OCI-LY7 (cell line): ENCODE measurements at regions not wholly inside any gene's neighbourhood (a gene's known extent, or its start where the extent isn't known, plus 50 kb on each side); places are given as distances from the start of the nearest gene placed in this dataset.

Experiments used
- EZH2phosphoT487 ChIP-seq: fragments of 200-600 bp; sonication (generic); IDR thresholded peaks from 2 replicates; pipeline ENCODE4 v1.6.1; 2018; ENCODE audit warnings: low read depth, borderline replicate concordance, mild to moderate bottlenecking, mixed run types, antibody characterized with exemption, low read length, moderate library complexity, mixed read lengths
- TF ChIP-seq, protein P1 (sequence below): fragments of 200-600 bp; sonication (generic); conservative IDR thresholded peaks from 2 replicates; pipeline ENCODE4 v1.5.1; 2014; ENCODE audit warnings: mild to moderate bottlenecking, antibody characterized with exemption, low read length, moderate library complexity, mixed read lengths

DNA sequence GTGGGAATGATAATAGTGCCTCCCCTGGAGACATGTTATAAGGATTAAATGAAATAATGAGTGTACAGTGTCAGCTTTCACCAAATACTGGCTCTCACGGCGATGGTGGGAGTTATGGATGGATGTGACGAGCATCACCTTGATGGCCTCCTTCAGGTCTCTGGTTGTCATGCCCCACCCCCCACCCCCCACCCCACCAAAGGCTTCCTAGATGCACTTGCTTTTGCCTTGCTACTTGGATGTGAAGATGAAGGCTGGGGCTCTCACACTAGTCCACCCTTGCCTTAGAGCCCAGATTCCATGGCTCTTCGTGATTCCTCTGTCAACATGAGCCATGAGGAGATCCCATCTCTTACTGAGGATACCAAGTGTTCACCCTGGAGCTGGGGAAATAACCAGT, 412.3 kb downstream of the NPHP4 start:
- TF ChIP-seq, protein P1, sequence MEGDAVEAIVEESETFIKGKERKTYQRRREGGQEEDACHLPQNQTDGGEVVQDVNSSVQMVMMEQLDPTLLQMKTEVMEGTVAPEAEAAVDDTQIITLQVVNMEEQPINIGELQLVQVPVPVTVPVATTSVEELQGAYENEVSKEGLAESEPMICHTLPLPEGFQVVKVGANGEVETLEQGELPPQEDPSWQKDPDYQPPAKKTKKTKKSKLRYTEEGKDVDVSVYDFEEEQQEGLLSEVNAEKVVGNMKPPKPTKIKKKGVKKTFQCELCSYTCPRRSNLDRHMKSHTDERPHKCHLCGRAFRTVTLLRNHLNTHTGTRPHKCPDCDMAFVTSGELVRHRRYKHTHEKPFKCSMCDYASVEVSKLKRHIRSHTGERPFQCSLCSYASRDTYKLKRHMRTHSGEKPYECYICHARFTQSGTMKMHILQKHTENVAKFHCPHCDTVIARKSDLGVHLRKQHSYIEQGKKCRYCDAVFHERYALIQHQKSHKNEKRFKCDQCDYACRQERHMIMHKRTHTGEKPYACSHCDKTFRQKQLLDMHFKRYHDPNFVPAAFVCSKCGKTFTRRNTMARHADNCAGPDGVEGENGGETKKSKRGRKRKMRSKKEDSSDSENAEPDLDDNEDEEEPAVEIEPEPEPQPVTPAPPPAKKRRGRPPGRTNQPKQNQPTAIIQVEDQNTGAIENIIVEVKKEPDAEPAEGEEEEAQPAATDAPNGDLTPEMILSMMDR = no peak
- no peak for TF ChIP-seq EZH2phosphoT487
